Activated naive CD8-positive, alpha-beta T cell treated with anti-CD3 and anti-CD28 coated beads, Interleukin-2, amount 50 U/mL, for 16 hours (primary cell): ENCODE measurements at regions not wholly inside any gene's neighbourhood (a gene's known extent, or its start where the extent isn't known, plus 50 kb on each side); places are given as distances from the start of the nearest gene placed in this dataset.

ENCODE experiments used
- DNase-seq: peaks from one replicate; pipeline ENCODE4 v3.0.0-alpha.2; 2020; ENCODE audit warnings: low read depth, low spot score

DNA sequence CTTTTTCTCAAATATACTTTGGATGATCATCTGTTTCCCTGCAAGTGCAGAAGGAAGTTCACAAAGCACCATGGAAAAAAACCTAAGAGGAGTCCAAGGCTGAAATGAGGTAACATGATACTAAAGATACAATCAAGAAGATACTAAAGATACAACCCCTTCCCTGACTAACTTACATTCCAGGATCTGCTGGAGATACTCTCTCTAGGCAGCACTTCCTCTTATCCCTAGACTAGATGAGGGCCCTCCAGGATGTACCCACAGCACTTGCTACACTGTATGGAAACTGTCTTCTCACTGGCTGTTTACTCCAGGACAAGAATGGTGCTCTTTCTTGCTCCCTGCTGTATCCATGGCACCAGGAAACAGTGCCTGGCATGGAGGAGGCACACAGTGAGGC lies 116.4 kb upstream of the NFE2L3 start:
- no peak for DNase-seq

DNA sequence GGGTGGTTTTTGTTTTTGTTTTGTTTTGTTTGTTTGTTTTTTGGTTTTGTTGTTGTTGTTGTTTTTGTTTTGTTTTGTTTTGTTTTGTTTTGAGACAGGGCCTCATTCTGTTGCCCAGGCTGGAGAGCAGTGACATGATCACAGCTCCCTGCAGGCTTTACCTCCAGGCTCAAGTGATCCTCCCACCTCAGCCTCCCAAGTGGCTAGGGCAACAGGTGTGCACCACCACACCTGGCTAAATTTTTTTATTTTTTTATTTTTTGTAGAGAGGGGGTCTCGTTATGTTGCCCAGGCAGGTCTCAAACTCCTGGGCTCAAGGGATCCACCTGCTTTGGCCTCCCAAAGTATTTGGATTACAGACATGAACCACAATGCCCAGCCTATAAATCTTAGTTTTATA lies 115.9 kb upstream of the NFE2L3 start:
- DNase-seq = no peak

GRCh38 chr7:26038201-26038990 lies 113.6 kb upstream of the NFE2L3 start:
- DNase-seq = no peak

GRCh38 chr7:26040085-26040484 lies 111.9 kb upstream of the NFE2L3 start:
- no peak for DNase-seq

DNA sequence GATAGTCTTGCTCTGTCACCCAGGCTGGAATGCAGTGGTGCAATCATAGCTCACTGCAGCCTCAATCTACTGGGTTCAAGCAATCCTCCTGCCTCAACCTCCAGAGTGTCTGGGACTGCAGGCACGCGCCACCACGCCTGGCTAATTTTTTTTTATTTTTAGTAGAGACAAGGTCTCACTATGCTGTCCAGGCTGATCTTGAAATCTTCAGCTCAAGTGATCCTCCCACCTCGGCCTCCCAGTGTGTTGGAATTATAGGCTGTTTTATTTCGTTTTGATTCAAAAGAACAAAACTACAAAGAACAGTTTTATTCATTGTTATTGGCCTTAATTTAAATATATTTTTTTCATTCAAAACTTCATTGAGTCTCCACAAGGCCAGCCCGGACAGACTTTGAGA lies 109.8 kb upstream of the NFE2L3 start:
- no peak for DNase-seq

GRCh38 chr7:26043801-26044200 lies 108.2 kb upstream of the NFE2L3 start:
- no peak for DNase-seq

DNA sequence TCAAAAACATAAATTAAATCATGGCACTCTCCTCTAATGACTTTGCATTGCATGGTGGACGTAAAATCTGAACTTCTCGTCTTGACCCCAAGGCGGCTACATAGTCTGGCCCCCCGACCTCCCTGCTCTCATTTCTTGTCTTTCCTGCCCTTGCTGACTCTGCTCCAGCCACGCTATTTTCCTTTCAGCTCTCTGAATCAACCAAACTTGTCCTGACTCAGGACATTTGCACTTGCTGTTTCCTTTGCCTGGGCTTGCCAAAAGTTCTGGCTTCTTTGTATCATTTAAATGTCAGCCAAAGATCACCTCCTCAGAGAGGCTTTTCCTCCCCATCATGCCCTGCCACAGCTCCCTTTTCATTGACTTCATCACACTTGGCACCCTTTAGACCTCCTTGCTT lies 107.7 kb upstream of the NFE2L3 start:
- no peak for DNase-seq

DNA sequence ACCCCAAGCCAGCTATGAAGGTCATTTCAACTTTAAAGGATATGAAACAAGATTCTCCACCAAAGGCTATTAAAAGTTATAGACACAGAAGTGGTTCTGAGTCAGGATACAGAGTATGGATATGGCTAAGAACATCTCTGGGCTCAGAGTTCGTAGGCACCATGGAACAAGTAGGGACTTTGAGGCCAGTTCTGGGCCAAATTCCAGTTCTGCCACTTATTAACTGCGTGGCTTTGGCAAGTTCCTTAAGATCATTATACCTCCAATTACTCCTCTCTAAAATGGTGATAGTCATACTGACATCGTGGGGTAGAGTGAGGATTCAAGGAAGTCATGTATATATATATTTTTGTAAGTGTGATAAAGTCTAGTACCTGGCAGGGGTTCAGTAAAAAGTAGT lies 105.8 kb upstream of the NFE2L3 start:
- no peak for DNase-seq

- no peak for DNase-seq
Observed at GRCh38 chr7:26046878-26047277, 105.1 kb upstream of the NFE2L3 start.

DNA sequence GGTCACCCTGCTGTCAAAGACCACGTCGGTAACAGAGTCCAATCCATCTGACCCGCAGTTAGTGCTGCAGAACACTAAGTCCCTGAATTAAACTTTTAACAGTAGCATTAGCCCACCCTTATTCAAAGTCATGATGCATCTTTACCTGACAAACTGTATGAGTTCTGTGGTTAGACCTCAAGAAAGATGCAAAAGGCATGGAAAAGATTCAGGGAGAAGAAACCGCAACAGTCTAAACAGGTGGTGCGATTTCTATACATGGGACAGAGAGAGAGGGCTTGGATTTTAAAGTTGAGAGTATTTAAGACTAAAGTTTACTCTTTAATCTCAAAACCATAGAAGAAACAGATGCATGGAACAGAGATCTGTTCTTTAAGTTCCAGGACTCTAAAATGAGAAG lies 103.3 kb upstream of the NFE2L3 start:
- no peak for DNase-seq

DNA sequence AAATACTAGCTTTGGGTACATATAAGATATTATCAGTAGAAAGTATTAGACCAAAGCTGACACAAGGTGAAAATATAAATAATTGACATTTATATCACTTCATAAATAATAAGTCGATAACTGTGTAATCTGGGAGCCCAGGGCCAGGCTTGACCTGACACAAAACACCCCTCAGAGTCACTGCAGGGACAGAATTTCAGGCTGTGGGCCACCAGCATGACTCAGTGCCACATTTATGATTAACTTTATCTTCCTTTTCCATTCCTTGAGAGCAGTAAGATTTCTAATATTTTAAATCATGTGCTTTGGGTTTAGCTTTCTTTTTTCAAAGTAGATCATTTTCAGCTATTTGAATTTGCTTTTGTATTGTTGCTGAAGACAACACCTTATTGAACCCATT lies 102.9 kb upstream of the NFE2L3 start:
- DNase-seq = no peak

GRCh38 chr7:26051021-26051420 lies 101.0 kb upstream of the NFE2L3 start:
- no peak for DNase-seq

- DNase-seq = no peak
Observed at GRCh38 chr7:26052706-26053105, 99.3 kb upstream of the NFE2L3 start.

- no peak for DNase-seq
Observed at GRCh38 chr7:26054386-26054785, 97.6 kb upstream of the NFE2L3 start.

DNA sequence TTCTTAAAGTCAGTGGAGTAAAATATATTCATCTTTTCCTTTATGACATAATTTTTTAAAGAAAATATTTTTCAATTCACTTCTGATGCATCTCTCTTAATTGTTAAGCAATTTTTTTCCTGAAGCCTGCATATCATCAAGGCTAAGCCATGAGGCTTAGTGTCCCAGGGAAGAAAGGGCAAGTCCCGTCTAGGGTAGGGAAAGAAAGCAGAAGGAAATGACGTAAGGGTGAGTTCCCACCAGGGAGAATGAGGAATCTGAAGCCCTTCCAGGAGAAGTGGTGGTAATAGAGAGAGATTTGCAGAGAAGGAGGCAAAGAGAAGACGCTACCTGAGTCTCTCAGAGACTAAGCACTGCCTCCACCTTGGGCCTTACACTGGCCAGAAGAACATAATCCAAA lies 96.8 kb upstream of the NFE2L3 start:
- DNase-seq = no peak

DNA sequence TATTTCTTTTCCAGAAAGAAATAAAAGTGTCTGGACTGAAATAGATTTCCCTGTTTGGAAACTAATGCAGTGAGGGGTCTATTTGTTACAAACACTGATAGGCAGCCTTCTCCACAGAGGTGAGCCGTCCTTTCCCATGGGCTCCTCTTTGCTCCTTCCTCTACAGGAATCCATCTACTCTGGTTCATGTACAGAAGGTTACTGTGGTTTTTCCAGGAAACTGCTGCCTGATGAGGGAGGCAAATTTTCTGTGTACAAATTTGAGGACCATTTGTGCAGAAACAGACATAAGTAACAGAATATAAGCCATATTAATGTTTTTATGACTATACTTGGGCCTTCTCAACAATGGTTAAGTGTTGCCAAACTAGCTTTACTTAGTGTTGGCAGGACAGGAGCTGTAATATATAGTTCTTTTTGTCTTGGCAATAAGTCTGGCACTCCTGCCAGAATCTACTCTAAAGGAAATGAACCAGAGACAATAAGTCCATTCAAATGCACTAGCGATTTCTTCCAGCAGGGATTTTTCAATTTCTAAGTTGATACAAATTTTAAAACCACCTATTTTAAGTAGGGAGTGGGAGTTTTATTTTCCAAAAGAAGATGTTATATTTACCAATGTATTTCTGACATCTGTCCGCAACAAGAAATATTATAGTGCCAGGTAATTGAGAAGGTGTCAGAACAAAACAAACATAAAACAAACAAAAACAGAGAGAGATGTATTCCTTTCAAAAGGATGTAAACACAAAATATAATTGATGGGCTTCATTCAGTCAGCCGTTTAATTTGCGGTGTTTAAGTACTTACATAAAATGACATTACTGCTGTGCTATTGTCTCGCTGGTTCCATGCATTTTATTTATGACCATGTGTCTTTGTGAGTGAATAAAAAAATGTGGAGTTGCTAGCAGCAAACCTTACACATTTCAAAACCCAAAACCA lies 91.0 kb upstream of the NFE2L3 start:
- DNase-seq = no peak

DNA sequence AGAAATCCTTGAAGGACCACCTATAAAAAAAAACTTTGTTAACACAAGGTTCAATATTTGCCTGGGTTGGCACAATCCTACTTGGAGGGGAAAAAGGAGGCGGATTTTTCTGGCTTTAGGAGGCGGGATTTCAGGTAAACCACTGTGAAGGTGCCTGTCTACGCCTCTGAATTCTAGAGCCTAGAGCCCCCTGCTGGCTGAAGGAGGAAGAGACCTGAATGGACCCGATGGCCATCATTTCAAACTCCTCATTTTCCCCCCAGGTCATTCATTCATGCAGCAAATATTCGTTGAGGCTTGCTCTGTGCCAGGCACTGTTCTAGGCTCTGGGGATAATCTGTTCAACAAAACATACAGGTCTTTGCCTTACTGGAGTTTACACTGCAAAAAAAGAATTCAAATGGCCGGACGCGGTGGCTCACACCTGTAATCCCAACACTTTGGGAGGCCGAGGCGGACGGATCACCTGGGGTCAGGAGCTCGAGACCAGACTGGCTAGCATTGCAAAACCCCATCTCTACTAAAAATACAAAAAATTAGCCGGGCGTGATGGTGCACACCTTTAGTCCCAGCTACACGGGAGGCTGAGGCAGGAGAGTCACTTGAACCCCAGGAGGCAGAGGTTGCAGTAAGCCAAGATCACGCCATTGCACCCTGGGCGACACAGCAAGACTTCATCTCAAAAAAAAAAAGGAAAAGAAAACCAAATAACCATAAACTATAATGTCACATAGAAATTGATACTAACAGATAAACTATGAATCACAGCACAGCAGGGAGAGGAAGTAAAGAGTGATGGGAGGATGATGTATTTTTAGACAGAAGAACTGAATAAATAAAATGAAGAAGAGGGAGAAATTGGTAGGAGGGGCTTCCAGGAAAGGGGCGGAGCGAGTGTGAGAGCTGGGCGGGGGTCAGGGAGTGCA lies 90.1 kb upstream of the NFE2L3 start:
- DNase-seq = peak; percentile 41

GRCh38 chr7:26065652-26066051 lies 86.3 kb upstream of the NFE2L3 start:
- no peak for DNase-seq

DNA sequence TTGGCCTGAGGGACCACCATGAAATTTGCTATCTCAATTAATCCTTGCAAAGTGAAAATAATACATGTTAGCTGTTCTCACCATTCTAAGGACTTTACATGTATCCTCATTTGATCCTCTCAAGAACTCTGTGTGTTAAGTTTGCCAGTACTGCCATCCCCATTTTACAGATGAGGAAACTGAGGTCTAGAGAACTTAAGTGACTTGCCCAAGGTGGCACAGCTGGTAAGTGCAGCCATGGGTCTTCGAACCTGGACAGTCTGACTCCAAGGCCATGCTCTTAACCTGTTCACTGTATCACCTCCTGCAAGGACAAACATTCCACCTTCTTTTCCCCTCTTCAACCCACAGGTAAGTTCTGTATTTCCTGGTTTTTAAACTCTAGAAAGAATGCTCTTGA lies 85.3 kb upstream of the NFE2L3 start:
- no peak for DNase-seq

GRCh38 chr7:26070290-26070689 lies 81.7 kb upstream of the NFE2L3 start:
- no peak for DNase-seq

DNA sequence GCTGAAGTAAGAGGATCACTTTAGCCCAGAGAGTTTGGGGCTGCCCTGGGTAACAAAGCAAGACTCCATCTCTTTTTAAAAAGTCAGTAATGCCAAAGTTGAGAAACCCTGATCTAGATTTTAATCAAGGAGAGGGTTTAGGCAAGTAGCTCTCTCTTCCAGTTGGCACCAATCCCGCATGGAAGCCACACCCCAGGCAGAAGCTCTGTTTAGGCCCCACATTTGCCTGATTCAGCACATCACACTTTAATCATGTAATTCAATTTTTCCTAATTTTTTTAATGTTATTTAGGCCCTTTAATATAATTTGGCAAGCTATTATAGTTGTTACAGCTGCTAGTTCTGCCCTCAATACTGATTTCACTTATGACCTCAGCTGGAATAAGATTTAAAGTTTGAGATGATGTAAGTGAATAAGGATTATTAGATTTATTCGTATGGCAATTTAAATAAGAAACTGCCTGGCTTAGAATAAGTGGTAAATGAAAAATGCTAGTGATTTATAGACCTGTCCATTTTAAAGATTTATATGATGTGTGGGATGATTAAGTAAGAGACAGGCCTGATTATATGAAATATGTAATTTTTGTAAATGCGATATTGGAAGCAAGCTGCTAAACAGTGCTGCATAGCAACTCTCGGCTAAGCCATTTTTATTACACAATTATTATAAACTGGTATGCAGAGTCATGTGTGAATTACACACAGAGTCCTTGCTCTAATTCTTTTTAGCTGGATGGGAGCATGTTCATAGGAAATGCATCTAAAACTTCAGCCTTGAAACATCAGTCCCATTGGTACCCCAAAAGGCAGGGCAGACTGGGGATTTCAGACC lies 80.2 kb upstream of the NFE2L3 start:
- no peak for DNase-seq
